Stimulated activated CD4-positive, alpha-beta T cell treated with anti-CD3 and anti-CD28 coated beads, Interleukin-4, amount 100 ng/mL, for 48 hours (primary cell): ENCODE measurements at regions not wholly inside any gene's neighbourhood (a gene's known extent, or its start where the extent isn't known, plus 50 kb on each side); places are given as distances from the start of the nearest gene placed in this dataset.

Experiments used
- DNase-seq, 2 donors: peaks; one replicate each; pipeline ENCODE4 v3.0.0-alpha.2; 2020; ENCODE audit warnings: low read depth in 2 of 2

- DNase-seq = no peak
Observed at GRCh38 chr3:117253636-117254035, 544.1 kb downstream of the TUSC7 start.

DNA sequence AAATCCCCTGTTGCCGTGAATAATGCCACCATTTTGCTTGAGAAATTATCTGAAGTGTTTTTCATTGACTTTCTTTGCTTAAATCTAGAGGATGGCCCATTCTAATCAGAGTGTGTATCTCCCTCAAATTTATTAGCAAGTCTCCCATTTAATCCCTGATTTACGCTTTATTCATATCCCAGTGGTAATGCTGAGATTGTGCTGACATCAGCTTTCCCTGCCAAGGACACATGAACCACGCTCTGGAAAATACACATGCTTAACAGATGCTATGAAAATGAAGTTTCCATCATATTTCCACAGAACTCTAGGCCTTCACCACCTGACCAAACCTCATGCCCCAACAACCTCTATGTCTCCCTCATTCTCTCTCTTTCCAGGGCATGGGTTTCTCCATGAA is 545.4 kb downstream of the TUSC7 start:
- no peak for DNase-seq

DNA sequence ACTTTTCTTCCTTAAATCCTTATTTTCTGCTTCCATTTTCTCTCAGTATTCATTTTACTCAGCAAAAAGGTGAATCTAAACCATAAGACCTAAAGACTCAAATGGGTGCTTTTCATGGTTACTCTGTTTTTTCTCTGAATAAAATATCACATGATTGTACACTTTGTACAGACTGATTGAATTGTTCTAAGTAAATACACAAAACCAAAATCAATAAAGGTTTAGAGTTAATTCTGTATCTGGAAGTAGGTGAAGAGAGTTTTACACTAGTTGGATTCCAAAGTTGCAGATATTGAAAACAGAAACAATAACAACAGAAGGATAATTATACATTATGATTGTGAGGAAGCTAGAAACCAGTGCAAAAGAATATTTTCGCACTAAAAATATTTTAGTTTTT is 546.2 kb downstream of the TUSC7 start:
- no peak for DNase-seq

- no peak for DNase-seq
Observed at GRCh38 chr3:117261983-117262421, 552.4 kb downstream of the TUSC7 start.

DNA sequence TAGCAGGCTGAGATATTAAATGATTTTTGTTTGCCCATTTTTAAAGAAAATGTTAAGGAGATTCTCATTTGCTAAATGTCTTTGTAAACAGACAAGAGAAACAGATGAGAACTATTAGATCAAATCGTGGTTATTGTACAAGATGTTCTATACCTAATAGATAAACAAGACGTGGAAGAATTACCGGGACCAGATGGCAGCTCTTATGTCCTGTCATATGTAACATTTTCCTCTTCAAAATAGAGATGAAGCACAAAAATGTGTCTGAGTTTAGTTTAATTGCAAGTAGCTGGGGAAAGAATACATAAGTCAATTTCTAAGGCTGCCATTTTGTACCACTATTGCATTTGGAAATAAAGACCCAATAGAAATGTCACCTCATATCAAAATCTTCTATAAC is 553.7 kb downstream of the TUSC7 start:
- DNase-seq = no peak

- DNase-seq = no peak
Observed at GRCh38 chr3:117263745-117264144, 554.2 kb downstream of the TUSC7 start.

- no peak for DNase-seq
Observed at GRCh38 chr3:117264204-117264994, 554.8 kb downstream of the TUSC7 start.

GRCh38 chr3:117266806-117267205 is 557.2 kb downstream of the TUSC7 start:
- no peak for DNase-seq

- DNase-seq = no peak
Observed at GRCh38 chr3:117268318-117268717, 558.7 kb downstream of the TUSC7 start.

GRCh38 chr3:117272274-117272673 is 562.7 kb downstream of the TUSC7 start:
- no peak for DNase-seq

DNA sequence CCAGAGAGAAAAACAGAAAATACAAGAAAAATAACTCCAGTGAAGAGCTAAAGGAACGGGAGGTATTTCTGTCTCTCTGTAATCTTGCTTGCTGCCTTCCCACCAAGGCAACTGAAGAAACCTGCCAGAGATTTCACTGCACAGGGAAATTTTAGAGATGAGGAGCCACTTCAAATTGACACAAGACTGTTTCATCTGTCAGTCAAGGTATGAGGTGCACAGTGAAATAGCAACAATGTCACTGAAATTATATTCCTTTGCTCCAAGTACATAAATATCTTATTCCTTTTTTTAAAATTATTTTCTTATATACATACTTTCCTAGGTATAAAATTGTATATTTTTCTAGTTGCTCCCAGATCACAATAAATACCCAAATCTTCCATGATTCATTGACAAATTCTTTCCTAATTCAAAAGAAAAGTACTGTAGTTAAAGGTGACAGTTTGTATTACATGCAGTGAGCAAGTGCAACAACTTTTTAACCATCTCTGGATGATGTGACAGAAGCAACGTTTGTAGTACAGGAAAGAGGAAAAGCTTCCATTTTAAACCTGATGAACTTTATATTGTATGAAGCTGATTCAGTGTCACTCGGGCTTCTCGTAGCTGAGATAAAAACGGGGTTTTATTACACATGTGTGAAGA is 563.4 kb downstream of the TUSC7 start:
- no peak for DNase-seq

DNA sequence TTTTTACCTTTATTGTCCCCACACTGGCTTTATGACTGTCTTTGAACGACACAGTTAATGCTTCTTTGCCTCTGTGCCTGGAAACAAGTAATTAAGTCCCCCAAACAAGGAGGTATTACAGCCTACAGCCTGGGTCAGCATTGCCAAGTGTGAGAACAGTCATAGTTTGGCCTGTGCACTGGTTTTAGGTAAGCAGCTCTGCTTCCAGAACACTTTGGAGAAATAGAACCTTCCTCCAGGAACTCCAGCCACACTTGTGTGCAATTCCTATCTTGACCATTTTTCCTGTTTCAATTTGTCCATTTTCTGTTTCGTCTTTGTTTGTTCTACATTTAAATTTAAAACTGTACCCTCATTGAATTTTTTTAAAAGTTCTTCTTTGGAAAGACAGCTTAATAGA is 568.2 kb downstream of the TUSC7 start:
- DNase-seq = no peak

DNA sequence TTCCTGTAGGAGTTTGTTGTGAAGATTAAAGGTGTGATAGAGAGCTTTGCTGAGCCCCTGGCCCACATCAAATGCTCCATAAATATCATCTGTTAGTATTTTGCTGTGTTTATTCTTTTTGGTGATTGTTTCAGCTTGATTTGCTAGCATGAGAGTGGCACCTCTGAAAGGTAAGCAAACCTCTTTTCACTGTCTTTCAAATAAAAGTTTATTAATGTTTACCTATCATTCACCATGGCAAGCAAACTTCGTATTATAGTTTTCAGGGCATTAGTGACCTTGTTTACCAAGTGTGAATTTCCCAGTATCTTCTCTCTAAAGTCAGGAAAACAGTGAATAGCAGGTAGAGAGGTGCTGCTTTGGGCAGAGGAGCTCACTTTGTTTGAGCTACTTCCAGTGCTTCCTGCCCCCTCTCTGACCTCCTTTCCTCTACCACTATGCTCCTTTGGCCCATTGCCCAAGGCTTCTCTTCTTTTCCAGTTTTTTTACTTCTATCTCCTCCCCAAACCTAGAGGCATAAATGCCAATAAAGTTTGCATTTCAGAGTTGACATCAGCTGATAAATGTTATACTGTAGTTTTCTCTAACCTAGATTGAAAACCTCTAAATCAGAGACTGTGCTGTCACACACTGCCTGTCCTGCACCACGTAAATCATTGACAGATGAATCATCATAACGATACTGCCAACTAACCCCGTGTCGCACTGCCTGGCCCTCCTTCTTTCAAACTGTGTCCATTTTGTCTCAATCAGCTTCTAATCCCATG is 569.0 kb downstream of the TUSC7 start:
- no peak for DNase-seq

GRCh38 chr3:117281371-117281770 is 571.8 kb downstream of the TUSC7 start:
- no peak for DNase-seq

DNA sequence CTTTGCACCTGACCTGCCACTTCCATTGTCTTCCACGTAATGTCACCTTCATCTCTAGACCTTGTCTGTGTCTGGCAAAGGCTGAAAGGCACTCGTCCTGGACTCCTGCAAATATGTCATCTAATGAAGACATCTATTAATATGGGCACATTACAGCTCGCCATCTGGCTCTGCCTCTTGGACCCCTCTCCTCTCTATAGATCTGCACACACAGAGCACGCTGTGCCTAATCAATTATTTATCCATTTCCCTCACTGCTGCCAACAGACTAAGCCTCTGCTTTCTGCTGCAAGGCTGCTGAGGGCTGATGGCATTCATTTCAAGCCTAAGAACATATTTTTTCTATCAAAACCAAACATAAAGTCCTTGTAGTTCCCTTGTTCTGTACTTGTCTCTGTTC is 573.0 kb downstream of the TUSC7 start:
- no peak for DNase-seq

DNA sequence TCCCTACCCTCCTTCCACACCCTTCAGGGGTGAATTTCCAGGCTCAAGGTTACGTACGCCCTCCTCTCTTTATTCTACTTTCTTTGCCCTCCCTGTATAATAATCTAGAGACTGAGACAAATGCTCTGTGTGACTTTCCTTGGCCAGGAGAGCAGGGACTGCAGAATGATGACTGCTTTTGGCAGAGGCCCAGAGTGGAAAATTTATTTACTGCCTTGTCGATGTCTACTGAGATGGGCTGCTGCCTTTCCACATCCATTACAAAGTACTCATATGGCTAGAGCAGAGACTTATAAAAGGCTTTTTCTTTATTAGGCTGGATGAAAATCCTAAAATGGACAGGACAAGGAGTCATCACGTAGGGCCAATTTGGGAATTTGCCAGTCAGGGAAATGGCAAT is 576.2 kb downstream of the TUSC7 start:
- no peak for DNase-seq

GRCh38 chr3:117286488-117286887 is 576.9 kb downstream of the TUSC7 start:
- DNase-seq = no peak

DNA sequence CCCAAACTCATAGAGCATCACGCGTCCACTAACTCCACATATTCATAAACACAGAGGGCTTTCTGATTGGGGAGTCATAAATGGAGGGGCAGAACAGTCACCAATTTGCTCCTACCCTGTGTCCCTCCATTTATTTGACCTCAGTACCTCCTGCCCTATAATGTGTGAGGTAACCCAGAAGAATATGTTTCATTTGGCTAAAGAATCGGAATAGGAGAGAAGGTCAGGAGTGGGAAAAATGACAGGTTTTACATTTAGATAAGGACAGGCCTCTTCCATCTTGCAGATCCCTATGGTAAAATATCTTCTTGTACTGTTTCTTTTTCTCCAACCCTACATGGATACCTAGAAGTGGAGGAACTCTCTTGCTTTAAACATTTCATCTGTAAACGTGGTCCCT is 578.0 kb downstream of the TUSC7 start:
- DNase-seq = no peak

DNA sequence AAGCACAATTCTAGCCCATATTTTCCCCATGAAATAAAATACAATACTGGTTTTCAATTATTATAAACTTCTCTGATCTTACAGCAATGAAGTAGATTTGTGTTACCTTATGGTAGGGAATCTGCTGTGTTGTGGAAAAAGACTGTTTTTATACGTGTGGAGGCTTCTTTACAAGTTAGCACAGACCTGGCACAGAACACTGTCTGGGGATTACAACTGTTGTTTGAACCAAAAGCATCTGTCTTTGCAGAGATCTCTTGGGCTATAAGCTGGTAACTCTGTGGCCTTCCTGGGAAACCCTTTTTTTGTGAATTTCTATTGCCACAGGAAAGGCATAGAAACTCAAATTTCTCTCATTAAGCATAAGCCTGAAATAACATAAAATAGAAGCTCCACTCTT is 581.9 kb downstream of the TUSC7 start:
- no peak for DNase-seq

DNA sequence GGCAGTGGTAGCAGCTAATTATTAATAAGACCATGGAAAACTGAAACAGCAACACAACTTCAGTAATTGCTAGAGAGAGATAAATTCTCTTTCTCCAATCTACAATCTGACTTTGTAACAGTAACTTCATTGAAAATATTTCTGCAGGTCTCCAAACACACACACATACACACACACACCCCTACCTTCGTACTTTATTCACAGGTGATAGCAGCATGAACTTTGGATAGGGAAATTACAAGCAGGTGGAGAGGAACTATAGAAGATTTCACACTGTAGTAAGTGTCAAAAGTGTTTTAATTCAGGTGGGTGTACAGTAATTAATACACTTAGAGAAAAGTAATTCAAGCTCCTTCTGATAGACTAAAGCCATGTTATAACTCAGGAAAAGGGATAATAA is 587.5 kb downstream of the TUSC7 start:
- DNase-seq = no peak

GRCh38 chr3:117297541-117297940 is 588.0 kb downstream of the TUSC7 start:
- DNase-seq = no peak

GRCh38 chr3:117298273-117298672 is 588.7 kb downstream of the TUSC7 start:
- no peak for DNase-seq

DNA sequence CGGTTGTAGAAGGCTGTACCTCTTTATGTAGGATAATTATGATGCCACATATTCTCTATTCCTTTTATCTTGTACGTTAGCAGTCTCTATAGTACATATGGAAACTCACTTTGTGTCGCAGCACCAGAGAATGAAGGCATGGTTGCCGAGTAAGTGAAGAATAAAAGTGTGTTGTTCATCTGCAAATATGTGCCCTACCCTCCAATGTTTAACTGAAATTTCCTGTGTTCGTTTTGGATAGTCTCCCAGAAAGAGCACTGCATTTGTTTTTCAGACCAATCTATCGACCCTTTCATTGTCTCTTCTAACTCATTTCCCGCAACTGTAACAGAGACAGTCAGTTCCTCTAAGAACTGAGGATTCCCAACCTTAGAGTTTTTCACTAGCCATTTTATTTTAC is 592.8 kb downstream of the TUSC7 start:
- DNase-seq = no peak
